ENCODE measurements at regions not wholly inside any gene's neighbourhood (a gene's known extent, or its start where the extent isn't known, plus 50 kb on each side); places are given as distances from the start of the nearest gene placed in this dataset.

- TF ChIP-seq POLR2A (IDR thresholded peaks at IDR 0.05) (no peak), CTCF (IDR thresholded peaks at IDR 0.05) (no peak)
- H3K27me3 ChIP-seq: no peaks in the 10 kb centered on the region
These were observed 335.5 kb upstream of the MAP3K7 start for GRCh38 chr6:90922325-90922724.

GRCh38 chr6:90918361-90918760 is 331.5 kb upstream of the MAP3K7 start:
- intact Hi-C loops (cut with DNase I): no loop called here
- no peak for ATAC-seq
- TF ChIP-seq CTCF (IDR thresholded peaks at IDR 0.05): no peak
- no peak for TF ChIP-seq POLR2A (IDR thresholded peaks at IDR 0.05)
- H3K27me3 ChIP-seq: no peaks in the 10 kb centered on the region
- H3K4me3 ChIP-seq: no peak overlapping the region
- no peak overlapping the region for H3K27ac ChIP-seq
- no peaks in the 10 kb centered on the region for H3K9me3 ChIP-seq
- H3K36me3 ChIP-seq: no peaks in the 10 kb centered on the region
- DNase-seq: no peak
- H3K4me1 ChIP-seq: no peaks in the 10 kb centered on the region

More at GRCh38 chr6:90922325-90922724, 335.5 kb upstream of the MAP3K7 start:
- H3K9me3 ChIP-seq: no peaks in the 10 kb centered on the region
- WGBS (ENCODE audit: insufficient coverage, low coverage, low lambda C conversion rate, missing lambda C conversion rate): 38% methylated on average over 1 of the region's 1 CpG
- no peaks in the 10 kb centered on the region for H3K36me3 ChIP-seq
- intact Hi-C loops (cut with DNase I): no loop called here
- no peak overlapping the region for H3K4me3 ChIP-seq
- no peak overlapping the region for H3K27ac ChIP-seq
- no peak for ATAC-seq
- H3K4me1 ChIP-seq: no peaks in the 10 kb centered on the region
- no peak for DNase-seq

- no peak for ATAC-seq
- no peaks in the 10 kb centered on the region for H3K36me3 ChIP-seq
- H3K27me3 ChIP-seq: no peaks in the 10 kb centered on the region
- DNase-seq: no peak
- no peak for TF ChIP-seq POLR2A (IDR thresholded peaks at IDR 0.05)
- TF ChIP-seq CTCF (IDR thresholded peaks at IDR 0.05): no peak
- H3K27ac ChIP-seq: no peak overlapping the region
- H3K9me3 ChIP-seq: no peaks in the 10 kb centered on the region
- intact Hi-C loops (cut with DNase I): no loop called here
- no peak overlapping the region for H3K4me3 ChIP-seq
- no peaks in the 10 kb centered on the region for H3K4me1 ChIP-seq
These were observed 330.5 kb upstream of the MAP3K7 start for GRCh38 chr6:90917376-90917775.

- no peak overlapping the region for H3K27ac ChIP-seq
- DNase-seq (no peak), ATAC-seq (no peak)
- H3K4me1 ChIP-seq: no peaks in the 10 kb centered on the region
- no peak overlapping the region for H3K4me3 ChIP-seq
- TF ChIP-seq CTCF (IDR thresholded peaks at IDR 0.05): no peak
- TF ChIP-seq POLR2A (IDR thresholded peaks at IDR 0.05): no peak
- no peaks in the 10 kb centered on the region for H3K9me3 ChIP-seq
- intact Hi-C loops (cut with DNase I): no loop called here
- 33% methylated on average over 1 of the region's 1 CpG for WGBS (ENCODE audit: insufficient coverage, low coverage, low lambda C conversion rate, missing lambda C conversion rate)
- no peaks in the 10 kb centered on the region for H3K27me3 ChIP-seq
- H3K36me3 ChIP-seq: no peaks in the 10 kb centered on the region
These were observed 330.1 kb upstream of the MAP3K7 start for GRCh38 chr6:90916968-90917367.

- ATAC-seq (no peak), DNase-seq (no peak)
- 75% methylated on average over 3 of the region's 5 CpGs for WGBS (ENCODE audit: insufficient coverage, low coverage, low lambda C conversion rate, missing lambda C conversion rate)
- H3K4me3 ChIP-seq: no peak overlapping the region
- no peaks in the 10 kb centered on the region for H3K4me1 ChIP-seq
- no peaks in the 10 kb centered on the region for H3K27me3 ChIP-seq
- TF ChIP-seq POLR2A (IDR thresholded peaks at IDR 0.05) (no peak), CTCF (IDR thresholded peaks at IDR 0.05) (no peak)
- H3K36me3 ChIP-seq: no peaks in the 10 kb centered on the region
- no peak overlapping the region for H3K27ac ChIP-seq
- no peaks in the 10 kb centered on the region for H3K9me3 ChIP-seq
- intact Hi-C loops (cut with DNase I): no loop called here
These were observed 328.5 kb upstream of the MAP3K7 start for GRCh38 chr6:90915224-90915915.
